ENCODE measurements at regions not wholly inside any gene's neighbourhood (a gene's known extent, or its start where the extent isn't known, plus 50 kb on each side); places are given as distances from the start of the nearest gene placed in this dataset.

DNA sequence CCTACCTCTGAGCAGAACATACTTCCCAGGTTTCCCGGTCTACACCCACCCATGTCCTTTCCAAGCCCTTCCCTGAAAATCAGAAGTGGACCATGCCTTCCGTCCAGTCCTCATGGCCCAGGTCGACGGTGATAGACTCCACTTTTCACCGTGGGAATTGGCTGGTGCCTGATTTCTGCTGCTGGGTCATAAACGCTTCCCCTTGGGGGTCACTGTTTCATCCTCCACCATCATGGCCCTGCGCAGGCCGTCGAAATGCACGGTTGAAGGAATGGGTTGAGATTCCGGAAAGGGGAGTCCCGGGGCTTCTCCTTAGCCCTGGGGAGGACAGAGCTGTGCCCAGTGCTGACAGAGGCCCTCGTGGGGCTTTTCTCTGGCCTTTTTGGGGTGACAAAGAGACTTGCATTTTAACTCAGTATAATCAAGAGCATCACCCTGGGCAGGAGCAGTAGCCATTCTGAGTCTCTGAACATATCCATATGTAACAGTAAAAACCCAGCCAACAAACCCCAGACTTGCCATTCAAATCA is 75.5 kb downstream of the SOX1 start:
- no peaks in the 10 kb centered on the region for H3K4me1 Mint-ChIP-seq
- ATAC-seq (replicated peaks): no peak
- no peaks in the 10 kb centered on the region for H3K9me3 Mint-ChIP-seq
- no peak overlapping the region for H3K27ac Mint-ChIP-seq
- peaks cover 4% of the 10 kb centered on the region for H3K27me3 Mint-ChIP-seq
- no peaks in the 10 kb centered on the region for H3K36me3 Mint-ChIP-seq (ENCODE audit: low read depth)
- H3K4me3 Mint-ChIP-seq: no peak overlapping the region

GRCh38 chr13:112143046-112143752 is 76.2 kb downstream of the SOX1 start:
- Mint-ChIP-seq H3K4me1 (no peaks in the 10 kb centered on the region), H3K36me3 (ENCODE audit: low read depth) (no peaks in the 10 kb centered on the region), H3K27me3 (peaks cover 4% of the 10 kb centered on the region), H3K9me3 (no peaks in the 10 kb centered on the region), H3K4me3 (no peak overlapping the region), H3K27ac (no peak overlapping the region)
- ATAC-seq (replicated peaks): no peak

- H3K4me1 Mint-ChIP-seq: no peaks in the 10 kb centered on the region
- H3K27me3 Mint-ChIP-seq: peaks cover 10% of the 10 kb centered on the region
- H3K4me3 Mint-ChIP-seq: no peak overlapping the region
- no peaks in the 10 kb centered on the region for H3K36me3 Mint-ChIP-seq (ENCODE audit: low read depth)
- H3K27ac Mint-ChIP-seq: no peak overlapping the region
- no peak for ATAC-seq (replicated peaks)
- H3K9me3 Mint-ChIP-seq: no peaks in the 10 kb centered on the region
These were observed 77.0 kb downstream of the SOX1 start for GRCh38 chr13:112143753-112144615.

DNA sequence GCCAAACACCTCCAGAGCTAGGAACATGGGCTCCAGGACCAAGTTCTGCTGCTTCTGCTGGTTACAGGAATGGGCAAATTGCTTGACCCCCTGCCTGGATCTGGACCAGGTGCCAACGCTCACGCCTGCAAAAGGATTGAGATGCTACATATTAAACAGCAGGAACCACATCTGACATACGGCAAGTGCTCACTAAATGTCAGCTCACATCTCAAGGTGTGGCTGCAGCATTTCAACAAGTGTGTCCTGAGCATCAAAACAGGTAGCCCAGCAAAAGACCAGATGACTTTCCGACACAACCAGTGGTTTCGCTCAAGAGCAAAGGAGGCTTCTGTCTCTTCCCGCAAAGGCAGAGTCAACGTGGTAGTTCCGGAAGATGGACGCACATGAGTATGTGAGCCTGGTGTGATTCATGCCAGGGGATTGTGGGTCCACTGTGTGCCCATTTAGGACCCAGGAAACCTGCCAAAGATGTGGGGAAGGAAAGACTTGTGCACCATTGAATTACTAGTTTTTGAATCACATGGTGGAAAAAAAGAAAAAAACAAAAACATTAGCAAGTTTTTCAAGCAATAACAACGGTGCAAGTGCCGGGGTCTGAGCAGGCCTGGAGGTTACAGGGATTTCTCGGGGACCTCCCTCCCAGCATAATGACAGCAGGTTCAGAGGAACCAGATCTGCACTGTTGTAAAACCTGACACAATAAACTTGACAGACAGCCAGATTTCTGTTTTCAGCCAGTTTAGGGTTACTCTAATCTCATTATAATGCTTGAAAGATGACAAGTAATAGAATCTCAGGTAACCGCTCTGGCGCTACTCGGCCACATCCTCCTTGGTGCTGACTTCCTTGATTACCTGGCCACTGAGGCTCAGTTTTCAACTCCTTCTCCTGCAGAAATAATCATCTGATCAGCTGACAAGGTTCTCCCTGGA is 77.9 kb downstream of the SOX1 start:
- ATAC-seq (replicated peaks): no peak
- H3K4me1 Mint-ChIP-seq: no peaks in the 10 kb centered on the region

GRCh38 chr13:112145551-112146360 is 78.8 kb downstream of the SOX1 start:
- H3K4me1 Mint-ChIP-seq: no peaks in the 10 kb centered on the region
- no peak for ATAC-seq (replicated peaks)
- H3K27ac Mint-ChIP-seq: no peak overlapping the region
- no peak overlapping the region for H3K4me3 Mint-ChIP-seq
- H3K27me3 Mint-ChIP-seq: peaks cover 6% of the 10 kb centered on the region
- no peaks in the 10 kb centered on the region for H3K36me3 Mint-ChIP-seq (ENCODE audit: low read depth)
- H3K9me3 Mint-ChIP-seq: no peaks in the 10 kb centered on the region

More for the DNA sequence above, 77.9 kb downstream of the SOX1 start:
- no peaks in the 10 kb centered on the region for H3K36me3 Mint-ChIP-seq (ENCODE audit: low read depth)
- peaks cover 10% of the 10 kb centered on the region for H3K27me3 Mint-ChIP-seq
- no peak overlapping the region for H3K4me3 Mint-ChIP-seq
- no peak overlapping the region for H3K27ac Mint-ChIP-seq
- H3K9me3 Mint-ChIP-seq: no peaks in the 10 kb centered on the region

- no peak overlapping the region for H3K27ac Mint-ChIP-seq
These were observed 83.4 kb downstream of the SOX1 start for GRCh38 chr13:112150352-112150751.

DNA sequence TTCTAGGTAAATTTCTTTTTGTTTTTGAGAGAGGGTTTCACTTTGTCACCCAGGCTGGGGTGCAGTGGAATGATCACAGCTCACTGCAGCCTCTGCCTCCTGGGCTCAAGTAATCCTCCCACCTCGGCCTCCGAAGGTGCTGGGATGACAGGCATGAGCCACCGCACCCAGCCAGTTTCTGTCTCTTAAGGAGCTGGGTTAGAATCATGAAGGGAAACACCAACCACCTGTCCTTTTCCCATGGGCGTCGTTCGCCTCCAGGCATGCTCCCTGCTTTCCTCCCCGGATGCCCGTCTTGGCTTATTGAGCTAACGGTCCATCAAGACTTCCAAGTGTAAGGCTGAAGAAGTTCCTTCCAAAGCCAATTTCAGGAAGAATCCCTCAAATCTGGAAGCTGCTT is 85.9 kb downstream of the SOX1 start:
- no peaks in the 10 kb centered on the region for H3K4me1 Mint-ChIP-seq
- no peak overlapping the region for H3K27ac Mint-ChIP-seq
- peaks cover 11% of the 10 kb centered on the region for H3K27me3 Mint-ChIP-seq
- no peak for ATAC-seq (replicated peaks)
- no peaks in the 10 kb centered on the region for H3K36me3 Mint-ChIP-seq (ENCODE audit: low read depth)
- H3K4me3 Mint-ChIP-seq: no peak overlapping the region
- H3K9me3 Mint-ChIP-seq: no peaks in the 10 kb centered on the region

More at GRCh38 chr13:112150352-112150751, 83.4 kb downstream of the SOX1 start:
- no peak for ATAC-seq (replicated peaks)
- H3K4me1 Mint-ChIP-seq: no peaks in the 10 kb centered on the region
- no peak overlapping the region for H3K4me3 Mint-ChIP-seq
- H3K9me3 Mint-ChIP-seq: no peaks in the 10 kb centered on the region
- no peaks in the 10 kb centered on the region for H3K36me3 Mint-ChIP-seq (ENCODE audit: low read depth)
- H3K27me3 Mint-ChIP-seq: peaks cover 11% of the 10 kb centered on the region

GRCh38 chr13:112153364-112153763 is 86.4 kb downstream of the SOX1 start:
- Mint-ChIP-seq H3K4me3 (no peak overlapping the region), H3K27ac (no peak overlapping the region)
- ATAC-seq (replicated peaks): no peak

GRCh38 chr13:112153846-112154245 is 86.9 kb downstream of the SOX1 start:
- Mint-ChIP-seq H3K27ac (no peak overlapping the region), H3K36me3 (ENCODE audit: low read depth) (no peaks in the 10 kb centered on the region), H3K4me1 (no peaks in the 10 kb centered on the region), H3K9me3 (no peaks in the 10 kb centered on the region), H3K27me3 (peaks cover 12% of the 10 kb centered on the region), H3K4me3 (no peak overlapping the region)
- ATAC-seq (replicated peaks): no peak

More at GRCh38 chr13:112153364-112153763, 86.4 kb downstream of the SOX1 start:
- H3K4me1 Mint-ChIP-seq: no peaks in the 10 kb centered on the region
- no peaks in the 10 kb centered on the region for H3K9me3 Mint-ChIP-seq
- peaks cover 12% of the 10 kb centered on the region for H3K27me3 Mint-ChIP-seq
- no peaks in the 10 kb centered on the region for H3K36me3 Mint-ChIP-seq (ENCODE audit: low read depth)

DNA sequence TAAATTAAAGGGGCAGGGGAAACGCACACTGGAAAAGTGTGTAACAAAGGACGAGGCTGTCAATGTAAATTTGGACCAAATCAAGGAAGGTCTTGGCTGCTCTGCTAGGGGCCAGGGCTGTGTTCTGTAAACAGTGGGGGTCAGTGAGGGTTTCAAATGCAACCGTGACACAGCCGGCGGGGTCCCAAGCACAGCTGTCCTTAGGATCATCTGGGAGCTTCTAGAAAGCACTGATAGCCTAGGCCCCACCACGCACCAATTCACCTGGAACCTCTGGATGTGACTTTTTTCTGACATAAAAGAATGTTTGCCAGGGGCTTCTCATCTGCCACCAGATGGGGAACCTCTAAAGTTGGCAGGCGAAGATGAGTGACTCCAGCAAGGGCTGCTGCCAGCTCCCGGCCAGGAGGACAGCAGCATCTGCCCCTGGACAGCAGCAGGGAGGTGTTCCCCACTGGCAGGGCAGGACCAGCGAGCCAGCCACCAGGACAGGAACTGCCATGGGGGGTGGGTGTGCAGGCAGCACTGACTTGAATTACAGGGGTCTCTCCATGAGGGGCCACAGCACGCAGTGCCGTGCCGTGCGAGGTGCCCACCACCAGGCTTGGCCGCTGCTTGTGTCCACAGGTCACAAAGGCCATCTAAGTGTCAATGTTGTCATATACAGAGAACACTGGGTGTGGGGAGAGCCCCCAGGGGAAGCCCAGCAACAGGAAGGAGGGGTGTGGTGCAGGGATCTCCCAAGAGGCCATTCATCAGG is 87.5 kb downstream of the SOX1 start:
- no peak overlapping the region for H3K27ac Mint-ChIP-seq
- no peak overlapping the region for H3K4me3 Mint-ChIP-seq
- H3K9me3 Mint-ChIP-seq: no peaks in the 10 kb centered on the region
- peaks cover 13% of the 10 kb centered on the region for H3K27me3 Mint-ChIP-seq
- H3K36me3 Mint-ChIP-seq (ENCODE audit: low read depth): no peaks in the 10 kb centered on the region
- ATAC-seq (replicated peaks): no peak
- no peaks in the 10 kb centered on the region for H3K4me1 Mint-ChIP-seq

DNA sequence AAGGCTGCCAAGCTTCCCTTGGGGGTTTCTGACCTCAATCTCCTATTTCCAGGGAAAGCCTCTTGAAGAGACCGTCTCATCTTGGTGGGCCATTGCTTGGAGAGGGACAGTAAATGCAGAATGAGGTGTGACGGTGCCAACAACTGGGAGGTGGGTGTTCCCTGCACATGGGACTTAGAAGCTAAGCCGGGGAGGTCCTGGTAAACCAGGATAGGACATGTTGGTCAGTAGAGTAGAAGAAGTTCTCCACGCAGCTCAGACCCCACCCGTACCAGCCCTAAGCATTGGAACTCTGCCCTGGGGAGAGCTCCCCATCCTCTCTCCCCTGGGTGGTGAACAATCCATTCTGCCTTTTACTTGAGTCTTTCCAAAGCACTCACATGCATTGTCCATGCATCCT is 92.0 kb downstream of the SOX1 start:
- H3K27ac Mint-ChIP-seq: no peak overlapping the region
- no peaks in the 10 kb centered on the region for H3K4me1 Mint-ChIP-seq
- H3K27me3 Mint-ChIP-seq: peaks cover 25% of the 10 kb centered on the region
- no peak for ATAC-seq (replicated peaks)
- no peak overlapping the region for H3K4me3 Mint-ChIP-seq
- no peaks in the 10 kb centered on the region for H3K9me3 Mint-ChIP-seq
- no peaks in the 10 kb centered on the region for H3K36me3 Mint-ChIP-seq (ENCODE audit: low read depth)

DNA sequence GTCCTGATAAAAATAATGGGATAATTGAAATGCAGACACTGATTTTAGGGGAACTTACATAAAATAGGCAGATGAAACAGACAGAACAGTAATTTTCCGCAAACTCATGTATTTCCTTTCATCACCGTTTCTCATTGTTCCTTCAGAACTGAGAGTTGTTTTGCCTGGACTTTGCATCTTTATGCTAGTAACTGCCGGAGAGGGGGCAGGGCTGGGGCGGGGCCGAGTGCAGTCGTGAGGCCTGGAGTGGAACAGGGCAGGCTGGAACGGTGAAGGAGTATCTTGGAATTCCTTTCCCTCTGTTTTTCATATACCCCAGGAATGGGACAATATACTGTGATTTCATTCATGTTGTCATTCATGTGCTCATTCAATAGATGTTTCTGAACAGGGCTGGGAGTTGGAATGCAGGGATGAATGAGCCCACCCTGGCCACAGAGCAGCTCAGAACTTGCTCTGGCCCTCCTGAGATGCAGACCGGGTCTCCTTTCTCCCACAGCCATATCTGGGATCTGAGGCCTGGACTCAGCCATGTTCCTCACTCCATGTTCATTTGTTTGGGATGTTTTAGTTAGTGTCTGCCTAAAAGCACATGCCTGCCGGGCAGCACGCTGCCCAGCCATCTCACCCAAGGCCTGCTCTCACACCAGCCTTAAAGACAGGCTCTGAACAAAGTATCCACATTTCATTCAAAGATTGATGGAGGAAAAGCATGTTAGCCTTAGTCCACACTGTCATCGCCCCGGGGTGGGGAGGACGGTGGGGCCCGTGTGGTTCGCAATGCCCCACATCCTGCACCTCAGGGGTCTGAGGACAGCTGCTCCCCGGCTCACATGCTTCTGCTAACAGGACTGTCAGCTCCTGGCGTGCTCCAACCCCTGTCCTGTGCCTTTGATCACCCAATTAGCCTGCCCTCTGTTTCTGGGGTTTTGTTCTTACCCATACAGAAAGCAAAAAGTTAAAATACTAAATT is 92.9 kb downstream of the SOX1 start:
- Mint-ChIP-seq H3K4me3 (no peak overlapping the region), H3K36me3 (ENCODE audit: low read depth) (no peaks in the 10 kb centered on the region), H3K27me3 (peaks cover 25% of the 10 kb centered on the region), H3K9me3 (no peaks in the 10 kb centered on the region), H3K4me1 (no peaks in the 10 kb centered on the region), H3K27ac (no peak overlapping the region)
- no peak for ATAC-seq (replicated peaks)

Measured in activated T-helper 17 cell treated with anti-CD3 and anti-CD28 coated beads, Interleukin-2, amount 50 U/mL, for 72 hours (primary cell).